ENCODE measurements at regions not wholly inside any gene's neighbourhood (a gene's known extent, or its start where the extent isn't known, plus 50 kb on each side); places are given as distances from the start of the nearest gene placed in this dataset.

- DNase-seq (ENCODE audit: low spot score) (no peak), ATAC-seq (ENCODE audit: low FRiP score) (no peak)
- no peak for TF ChIP-seq CTCF (IDR thresholded peaks at IDR 0.05)
Measured at GRCh38 chr15:100783760-100784492, 95.7 kb upstream of the ALDH1A3 start.

- DNase-seq (ENCODE audit: low spot score) (no peak), ATAC-seq (ENCODE audit: low FRiP score) (no peak)
- no peak for TF ChIP-seq CTCF (IDR thresholded peaks at IDR 0.05)
Measured at GRCh38 chr15:100784493-100785180, 95.0 kb upstream of the ALDH1A3 start.

- ATAC-seq (ENCODE audit: low FRiP score) = peak; percentile 14
- no peak for DNase-seq (ENCODE audit: low spot score)
- TF ChIP-seq CTCF (IDR thresholded peaks at IDR 0.05) = no peak
Measured at GRCh38 chr15:100785181-100786138, 94.2 kb upstream of the ALDH1A3 start.

GRCh38 chr15:100786139-100786531 lies 93.5 kb upstream of the ALDH1A3 start:
- DNase-seq (ENCODE audit: low spot score) (no peak), ATAC-seq (ENCODE audit: low FRiP score) (no peak)
- TF ChIP-seq CTCF (IDR thresholded peaks at IDR 0.05) = no peak

- ATAC-seq (ENCODE audit: low FRiP score) (no peak), DNase-seq (ENCODE audit: low spot score) (no peak)
- no peak for TF ChIP-seq CTCF (IDR thresholded peaks at IDR 0.05)
Measured at GRCh38 chr15:100786901-100787566, 92.6 kb upstream of the ALDH1A3 start.

- no peak for TF ChIP-seq CTCF (IDR thresholded peaks at IDR 0.05)
- ATAC-seq (ENCODE audit: low FRiP score) = no peak
- no peak for DNase-seq (ENCODE audit: low spot score)
Measured at GRCh38 chr15:100787567-100788417, 91.8 kb upstream of the ALDH1A3 start.
